ENCODE measurements at regions not wholly inside any gene's neighbourhood (a gene's known extent, or its start where the extent isn't known, plus 50 kb on each side); places are given as distances from the start of the nearest gene placed in this dataset.
"Not testable (repeated sequence)": the region's sequence is repeated elsewhere in the genome, so short reads cannot be mapped to it uniquely, and the experiment has no call there.

- no peak for DNase-seq (ENCODE audit: low read depth in 2 of 3, low spot score in 2 of 3)
Measured at GRCh38 chr3:162956711-162957110, 1460.1 kb downstream of the OTOL1 start.

- no peak for DNase-seq (ENCODE audit: low read depth in 2 of 3, low spot score in 2 of 3)
Measured at GRCh38 chr3:162960269-162960668, 1463.7 kb downstream of the OTOL1 start.

GRCh38 chr3:162970292-162970691 lies 1473.7 kb downstream of the OTOL1 start:
- DNase-seq (ENCODE audit: low read depth in 2 of 3, low spot score in 2 of 3), result no peak

GRCh38 chr3:162971715-162972114 lies 1475.1 kb downstream of the OTOL1 start:
- no peak for DNase-seq (ENCODE audit: low read depth in 2 of 3, low spot score in 2 of 3)

- no peak for DNase-seq (ENCODE audit: low read depth in 2 of 3, low spot score in 2 of 3)
Measured at GRCh38 chr3:162973428-162973917, 1476.9 kb downstream of the OTOL1 start.

- no peak for DNase-seq (ENCODE audit: low read depth in 2 of 3, low spot score in 2 of 3)
Measured at GRCh38 chr3:162978136-162978535, 1481.5 kb downstream of the OTOL1 start.

- no peak for DNase-seq (ENCODE audit: low read depth in 2 of 3, low spot score in 2 of 3)
Measured at GRCh38 chr3:162984746-162985145, 1488.1 kb downstream of the OTOL1 start.

GRCh38 chr3:162987085-162987794 lies 1490.6 kb downstream of the OTOL1 start:
- not testable (repeated sequence) for DNase-seq (ENCODE audit: low read depth in 2 of 3, low spot score in 2 of 3)

- DNase-seq (ENCODE audit: low read depth in 2 of 3, low spot score in 2 of 3), result no peak
Measured at GRCh38 chr3:162992741-162993140, 1496.1 kb downstream of the OTOL1 start.

GRCh38 chr3:162994165-162994564 lies 1497.6 kb downstream of the OTOL1 start:
- DNase-seq (ENCODE audit: low read depth in 2 of 3, low spot score in 2 of 3), result no peak

- DNase-seq (ENCODE audit: low read depth in 2 of 3, low spot score in 2 of 3), result no peak
Measured at GRCh38 chr3:162996368-162996767, 1499.8 kb downstream of the OTOL1 start.

- DNase-seq (ENCODE audit: low read depth in 2 of 3, low spot score in 2 of 3), result no peak
Measured at GRCh38 chr3:162998205-162998604, 1501.6 kb downstream of the OTOL1 start.

- no peak for DNase-seq (ENCODE audit: low read depth in 2 of 3, low spot score in 2 of 3)
Measured at GRCh38 chr3:163011596-163011995, 1515.0 kb downstream of the OTOL1 start.

- no peak for DNase-seq (ENCODE audit: low read depth in 2 of 3, low spot score in 2 of 3)
Measured at GRCh38 chr3:163016251-163016650, 1519.6 kb downstream of the OTOL1 start.

GRCh38 chr3:163018067-163018466 lies 1521.5 kb downstream of the OTOL1 start:
- no peak for DNase-seq (ENCODE audit: low read depth in 2 of 3, low spot score in 2 of 3)

- no peak for DNase-seq (ENCODE audit: low read depth in 2 of 3, low spot score in 2 of 3)
Measured at GRCh38 chr3:163018664-163019063, 1522.1 kb downstream of the OTOL1 start.

GRCh38 chr3:163019260-163019659 lies 1522.7 kb downstream of the OTOL1 start:
- no peak for DNase-seq (ENCODE audit: low read depth in 2 of 3, low spot score in 2 of 3)

GRCh38 chr3:163033652-163034051 lies 1537.0 kb downstream of the OTOL1 start:
- no peak for DNase-seq (ENCODE audit: low read depth in 2 of 3, low spot score in 2 of 3)

GRCh38 chr3:163039636-163040035 lies 1543.0 kb downstream of the OTOL1 start:
- DNase-seq (ENCODE audit: low read depth in 2 of 3, low spot score in 2 of 3), result no peak

GRCh38 chr3:163043074-163043473 lies 1546.5 kb downstream of the OTOL1 start:
- DNase-seq (ENCODE audit: low read depth in 2 of 3, low spot score in 2 of 3), result no peak

GRCh38 chr3:163045945-163046344 lies 1549.3 kb downstream of the OTOL1 start:
- no peak for DNase-seq (ENCODE audit: low read depth in 2 of 3, low spot score in 2 of 3)

GRCh38 chr3:163048881-163049280 lies 1552.3 kb downstream of the OTOL1 start:
- DNase-seq (ENCODE audit: low read depth in 2 of 3, low spot score in 2 of 3), result no peak

- DNase-seq (ENCODE audit: low read depth in 2 of 3, low spot score in 2 of 3), result no peak
Measured at GRCh38 chr3:163056874-163057497, 1560.4 kb downstream of the OTOL1 start.
